Stimulated activated CD8-positive, alpha-beta memory T cell treated with anti-CD3 and anti-CD28 coated beads, Interleukin-12 subunit alpha, Interleukin-12 subunit beta, amount 100 ng/mL, for 4 hours (primary cell): ENCODE measurements at regions not wholly inside any gene's neighbourhood (a gene's known extent, or its start where the extent isn't known, plus 50 kb on each side); places are given as distances from the start of the nearest gene placed in this dataset.

Experiments used
- DNase-seq: peaks from one replicate; pipeline ENCODE4 v3.0.0-alpha.2; 2020; ENCODE audit warnings: low read depth

DNA sequence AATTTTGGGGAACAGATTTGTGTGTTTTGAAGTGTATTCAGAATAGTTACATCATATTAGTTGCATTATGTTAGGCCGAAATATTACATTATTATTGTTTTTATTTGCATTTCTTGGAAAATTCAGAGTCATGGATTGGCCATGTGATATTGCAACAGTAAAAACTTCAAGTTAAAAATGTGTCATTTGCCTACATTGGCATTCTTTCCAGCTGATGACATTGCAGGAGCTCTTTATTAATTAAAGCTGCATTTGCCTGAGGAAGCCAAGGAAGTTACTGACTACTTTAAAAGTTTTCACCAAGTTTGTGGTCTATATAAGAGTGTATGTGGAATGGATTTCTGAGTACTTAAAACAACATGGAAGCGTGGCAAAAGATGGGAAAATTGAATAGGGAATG is 726.4 kb upstream of the SGO1 start:
- DNase-seq = no peak

DNA sequence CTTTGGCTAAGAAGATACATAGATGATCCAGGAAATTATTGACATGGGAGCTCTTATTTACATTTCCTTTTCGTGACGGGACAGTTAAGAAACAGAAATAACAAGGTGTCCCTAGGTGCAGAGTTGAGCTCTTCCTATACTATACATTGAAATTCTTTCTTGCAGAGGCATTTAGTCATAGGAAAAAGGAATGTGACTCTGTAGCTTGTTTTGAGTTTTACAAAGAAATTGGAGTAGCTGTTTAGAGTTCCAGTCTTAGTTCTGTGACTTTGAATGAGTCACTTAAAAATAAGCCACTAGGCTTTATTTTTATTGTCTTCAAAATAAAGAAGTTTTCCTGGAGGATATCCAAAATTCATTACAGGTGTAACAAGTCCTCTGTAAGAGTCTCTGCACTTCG is 723.5 kb upstream of the SGO1 start:
- no peak for DNase-seq

DNA sequence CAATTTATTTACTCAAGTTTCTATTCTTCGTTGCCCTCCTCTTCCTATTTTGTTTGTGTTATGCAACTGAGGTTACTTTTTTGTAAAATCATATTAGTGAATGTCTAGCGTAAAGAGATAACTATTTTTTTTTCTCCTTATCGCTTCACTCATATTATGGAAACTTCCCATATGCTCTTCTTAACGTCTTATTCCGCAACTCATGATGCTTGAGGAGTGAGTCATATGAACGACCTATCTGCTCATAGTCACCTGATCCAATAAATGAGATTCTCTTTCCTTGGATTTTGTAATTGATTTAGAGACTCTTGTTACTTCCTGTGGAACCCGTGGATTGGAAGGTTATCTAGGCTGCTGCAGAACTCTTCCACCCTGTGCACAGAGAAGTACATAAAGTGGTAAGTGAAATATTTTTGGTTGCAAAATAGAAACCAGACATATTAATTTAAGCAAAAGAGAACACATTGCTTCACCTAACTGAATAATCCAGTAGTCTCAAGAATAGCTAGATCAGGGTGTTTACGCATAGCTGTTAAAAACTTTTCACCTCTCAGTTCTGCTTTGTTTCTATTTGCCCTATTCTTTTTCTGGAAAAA is 719.3 kb upstream of the SGO1 start:
- no peak for DNase-seq

DNA sequence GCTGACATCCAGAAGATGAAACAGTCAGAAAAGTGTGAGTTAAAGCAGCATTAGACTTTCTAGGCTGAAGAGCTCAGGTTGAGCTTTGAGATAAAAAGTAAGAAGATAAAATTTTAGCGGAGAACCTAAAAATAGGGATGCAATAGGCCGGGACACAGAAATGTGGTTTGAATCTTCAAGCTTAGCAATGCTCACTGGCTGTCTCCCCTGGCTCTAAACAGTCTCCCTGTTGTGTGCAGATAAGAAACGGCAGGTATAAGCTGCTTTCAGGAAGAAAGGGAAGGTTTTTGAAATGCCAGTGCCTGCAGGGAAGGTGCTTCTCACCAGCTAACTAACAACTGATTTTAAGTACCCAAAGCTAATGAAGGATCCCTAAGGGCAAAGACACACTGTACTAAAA is 718.7 kb upstream of the SGO1 start:
- DNase-seq = no peak

DNA sequence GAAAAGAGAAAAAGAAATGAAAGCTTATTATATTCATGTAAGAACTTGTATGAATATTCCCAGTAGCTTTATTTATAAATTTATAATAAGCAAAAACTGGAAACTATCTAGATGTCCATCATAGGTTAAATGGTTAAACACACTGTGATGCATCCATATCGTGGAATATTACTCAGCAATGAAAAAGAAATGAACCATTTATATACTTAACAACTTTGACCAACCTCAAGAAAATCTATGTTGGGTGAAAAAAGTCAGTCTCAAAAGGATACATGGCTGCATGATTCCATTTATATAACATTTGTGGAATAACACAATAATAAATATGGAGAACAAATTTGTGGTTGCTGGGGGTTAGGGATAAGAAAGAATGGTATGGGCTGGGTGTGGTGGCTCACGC is 713.0 kb upstream of the SGO1 start:
- DNase-seq = no peak

- DNase-seq = no peak
Measured at GRCh38 chr3:20890111-20890519, 704.1 kb upstream of the SGO1 start.

DNA sequence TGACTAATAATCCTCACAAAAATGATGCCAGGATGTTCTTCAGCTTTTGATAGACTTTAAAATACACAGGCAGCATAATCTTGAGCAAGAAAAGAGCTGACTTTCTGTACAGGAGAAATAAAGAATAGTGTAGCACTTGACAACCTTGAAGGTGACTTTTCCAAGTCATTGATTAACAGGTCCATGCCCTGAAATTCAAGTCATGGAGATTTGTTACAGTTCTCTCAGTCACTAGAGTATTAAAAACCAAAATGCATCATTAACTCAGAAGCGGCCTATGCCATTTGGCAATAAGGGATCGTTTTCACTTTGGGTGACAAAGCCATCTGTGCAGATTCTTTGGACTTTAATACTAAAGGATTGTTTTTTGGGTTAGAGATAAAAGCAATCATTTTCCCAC is 692.7 kb upstream of the SGO1 start:
- DNase-seq = no peak

DNA sequence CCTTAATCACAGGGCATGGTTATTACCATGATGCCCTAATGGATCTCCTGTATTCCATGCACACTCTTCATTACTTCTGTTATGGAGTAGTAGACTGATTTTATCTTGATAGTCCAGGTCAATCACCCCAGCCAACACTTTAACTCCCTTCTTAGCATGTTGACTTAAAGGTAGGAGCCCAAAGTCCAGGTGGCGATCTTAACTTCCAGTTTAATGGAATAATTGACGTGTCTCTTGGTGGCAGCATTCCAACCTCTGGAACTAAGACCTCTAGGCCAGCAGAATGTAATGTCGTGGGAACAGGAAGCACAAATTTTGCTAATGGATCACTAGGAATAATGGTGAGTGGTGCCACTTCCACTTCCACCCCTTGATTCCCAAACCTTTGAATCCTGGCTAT is 687.2 kb upstream of the SGO1 start:
- DNase-seq = no peak

DNA sequence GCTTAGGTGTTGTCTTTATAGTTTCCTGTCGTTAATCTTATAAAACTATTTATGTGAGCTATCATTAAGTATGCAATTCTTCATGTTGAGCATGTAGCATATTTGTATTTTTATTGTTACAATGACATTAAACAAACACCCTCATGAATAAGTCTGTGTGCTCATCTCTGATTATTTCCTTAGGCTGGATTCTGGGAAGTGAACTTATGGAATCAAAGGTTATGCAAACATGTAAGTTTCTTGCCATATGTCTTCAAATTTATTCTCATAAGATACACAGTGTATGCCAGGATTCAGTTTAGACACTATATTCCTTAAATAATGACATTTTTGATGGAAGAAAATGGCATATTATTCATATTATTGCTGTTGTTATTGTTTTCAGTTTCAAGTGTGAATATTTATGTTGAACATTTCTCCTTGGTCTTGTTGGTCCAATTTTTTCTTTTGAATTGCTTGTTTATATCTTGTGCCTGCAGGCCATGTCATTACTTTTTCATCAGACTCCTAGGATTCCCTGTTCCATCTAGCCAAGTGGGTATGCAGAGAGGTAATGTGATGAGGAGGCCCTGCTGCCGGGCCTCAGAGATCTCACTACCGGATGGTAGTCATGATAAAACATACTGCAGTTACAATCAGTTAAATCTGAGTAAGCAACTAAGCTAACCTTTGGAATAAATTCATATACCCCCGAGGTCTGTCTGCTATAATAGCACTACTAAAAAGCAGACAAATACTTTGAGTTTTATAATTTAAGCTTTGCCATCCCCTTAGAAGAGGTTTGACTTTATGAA is 684.3 kb upstream of the SGO1 start:
- DNase-seq = no peak

- DNase-seq = no peak
Measured at GRCh38 chr3:20865803-20866202, 679.8 kb upstream of the SGO1 start.

DNA sequence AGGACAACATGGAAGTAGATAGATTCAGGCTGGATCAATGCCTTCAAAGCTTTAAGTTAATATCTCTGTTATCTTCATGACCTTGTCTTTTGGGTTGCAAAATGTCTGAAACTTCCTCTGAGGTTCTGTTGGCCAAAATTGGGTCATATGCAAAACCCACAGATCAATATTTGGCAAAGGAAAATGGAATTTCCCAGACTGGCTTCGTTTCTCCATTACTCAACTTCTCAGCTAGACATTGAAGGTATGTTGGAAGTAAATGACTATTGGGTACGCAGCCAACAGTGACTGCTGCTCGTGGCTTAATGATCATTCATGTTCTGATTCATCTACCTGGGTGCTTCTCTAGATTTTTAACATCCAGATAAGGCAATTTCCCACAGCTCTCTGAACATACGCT is 675.4 kb upstream of the SGO1 start:
- DNase-seq = no peak

DNA sequence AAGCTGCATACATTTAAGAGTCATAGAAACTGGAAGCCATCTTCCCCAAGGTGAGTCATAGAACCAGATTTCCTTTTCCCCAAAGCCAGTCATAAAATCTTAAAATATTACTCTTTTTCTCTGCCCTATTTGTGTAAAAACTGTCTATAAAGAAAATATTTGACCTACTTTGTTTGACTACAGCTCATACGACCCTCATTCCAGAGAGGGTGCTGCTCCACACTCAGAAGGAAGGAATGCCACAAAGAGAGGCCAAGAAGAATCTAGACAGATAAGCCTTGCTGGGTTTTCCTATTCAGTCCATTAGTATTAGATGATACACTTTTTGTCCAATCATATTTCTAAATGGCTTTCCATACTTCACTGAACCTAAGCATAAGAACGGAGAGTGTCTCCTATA is 671.6 kb upstream of the SGO1 start:
- DNase-seq = no peak

- no peak for DNase-seq
Measured at GRCh38 chr3:20853890-20854289, 667.9 kb upstream of the SGO1 start.

- DNase-seq = no peak
Measured at GRCh38 chr3:20852712-20853111, 666.7 kb upstream of the SGO1 start.

DNA sequence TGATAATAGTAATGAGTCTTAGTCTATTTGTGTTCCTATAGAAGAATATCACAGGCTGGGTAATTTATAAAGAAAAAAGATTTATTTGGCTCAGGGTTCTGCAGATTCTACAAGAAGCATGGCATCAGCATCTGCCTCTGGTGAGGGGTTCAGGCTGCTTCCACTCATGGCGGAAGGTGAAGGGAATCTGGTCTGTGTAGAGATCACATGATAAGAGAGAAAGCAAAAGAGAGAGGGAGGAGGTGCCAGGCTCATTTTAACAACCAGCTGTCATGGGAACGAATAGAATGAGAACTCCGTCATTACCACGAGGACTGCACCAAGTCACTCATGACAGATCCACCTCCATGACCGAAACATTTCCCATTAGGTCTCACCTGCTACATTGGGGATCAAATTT is 664.0 kb upstream of the SGO1 start:
- no peak for DNase-seq

DNA sequence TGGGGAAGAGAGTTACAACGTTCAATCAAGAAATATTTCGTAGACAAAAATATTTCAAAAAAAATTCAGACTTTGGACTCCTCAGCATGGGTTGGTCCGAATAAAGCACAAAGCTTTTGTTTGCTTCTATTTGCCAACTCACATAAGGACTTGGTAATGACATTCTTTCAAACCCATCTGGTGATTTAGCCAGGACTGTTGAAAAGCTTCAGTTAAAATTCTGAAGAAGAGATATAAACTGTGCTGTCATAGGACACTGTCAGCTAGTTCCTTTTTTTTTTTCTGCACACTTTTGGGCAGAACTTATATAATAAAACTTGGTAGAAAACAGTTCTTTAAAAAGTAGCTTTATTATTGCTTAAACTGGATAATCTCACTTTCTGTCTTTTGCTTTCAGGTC is 660.8 kb upstream of the SGO1 start:
- DNase-seq = no peak

- DNase-seq = no peak
Measured at GRCh38 chr3:20846066-20846465, 660.1 kb upstream of the SGO1 start.

GRCh38 chr3:20844851-20845250 is 658.8 kb upstream of the SGO1 start:
- no peak for DNase-seq

- DNase-seq = no peak
Measured at GRCh38 chr3:20842594-20843436, 656.8 kb upstream of the SGO1 start.

DNA sequence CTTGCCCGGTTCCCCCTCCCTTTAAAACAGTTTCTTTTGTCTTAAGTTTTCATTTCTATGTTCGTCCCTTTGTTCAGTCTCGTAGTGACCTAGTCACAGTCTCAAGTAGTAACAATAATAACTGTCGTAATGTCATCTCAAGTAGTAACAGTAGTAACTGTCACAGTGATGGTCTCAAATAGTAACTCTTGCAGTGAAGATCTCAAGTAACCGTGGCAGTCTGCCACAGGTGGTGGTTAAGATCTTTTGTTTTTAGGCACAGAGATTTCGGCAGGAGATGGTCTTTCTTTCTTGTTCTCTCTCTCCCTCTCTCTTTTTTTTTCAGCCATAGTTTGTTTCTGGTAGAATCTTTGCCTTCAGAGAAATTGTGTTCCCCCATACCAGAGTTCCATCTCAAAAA is 656.0 kb upstream of the SGO1 start:
- no peak for DNase-seq

- no peak for DNase-seq
Measured at GRCh38 chr3:20837676-20838302, 651.8 kb upstream of the SGO1 start.

GRCh38 chr3:20836801-20837200 is 650.8 kb upstream of the SGO1 start:
- no peak for DNase-seq

- no peak for DNase-seq
Measured at GRCh38 chr3:20832963-20833362, 647.0 kb upstream of the SGO1 start.
